CD4-positive, alpha-beta T cell treated with Interleukin-17A for 1 hour (primary cell): ENCODE measurements at regions not wholly inside any gene's neighbourhood (a gene's known extent, or its start where the extent isn't known, plus 50 kb on each side); places are given as distances from the start of the nearest gene placed in this dataset.
"Not testable (repeated sequence)": the region's sequence is repeated elsewhere in the genome, so short reads cannot be mapped to it uniquely, and the experiment has no call there.

Experiments used
- DNase-seq: peaks from one replicate; pipeline ENCODE4 v3.0.0-alpha.2; 2020

DNA sequence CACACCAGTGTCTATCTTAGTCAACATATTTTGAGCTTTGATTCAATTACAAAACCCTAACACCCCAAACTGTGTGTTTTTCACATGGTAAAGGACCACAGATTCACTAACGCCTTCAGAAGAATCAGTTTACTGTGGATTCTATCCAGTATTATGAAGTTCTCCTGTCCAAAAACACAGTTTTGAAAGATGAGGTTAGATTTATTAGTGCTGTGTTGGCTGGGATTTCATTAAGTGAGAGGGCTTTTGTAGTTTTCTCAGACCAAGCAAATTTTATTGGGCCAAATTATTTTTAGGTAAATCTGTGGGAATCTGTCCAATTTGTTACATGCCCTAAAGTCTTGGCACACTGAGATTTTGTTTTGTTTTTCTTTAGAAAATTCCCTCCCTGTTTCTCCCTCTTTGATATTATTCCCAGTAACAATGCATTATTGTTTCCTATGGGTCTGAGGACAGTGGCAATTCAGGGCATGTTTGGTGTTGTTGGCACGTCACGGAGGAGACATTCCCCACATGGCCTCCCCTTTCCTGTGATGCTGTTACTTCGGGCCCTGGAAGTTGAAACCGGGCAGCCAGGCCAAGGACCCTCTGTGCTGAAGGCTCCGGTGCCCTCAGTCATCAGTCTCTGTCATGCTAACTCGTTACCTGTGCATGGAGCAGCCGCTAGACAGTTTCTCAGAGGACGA is 87.5 kb upstream of the ALKAL2 start:
- no peak for DNase-seq

DNA sequence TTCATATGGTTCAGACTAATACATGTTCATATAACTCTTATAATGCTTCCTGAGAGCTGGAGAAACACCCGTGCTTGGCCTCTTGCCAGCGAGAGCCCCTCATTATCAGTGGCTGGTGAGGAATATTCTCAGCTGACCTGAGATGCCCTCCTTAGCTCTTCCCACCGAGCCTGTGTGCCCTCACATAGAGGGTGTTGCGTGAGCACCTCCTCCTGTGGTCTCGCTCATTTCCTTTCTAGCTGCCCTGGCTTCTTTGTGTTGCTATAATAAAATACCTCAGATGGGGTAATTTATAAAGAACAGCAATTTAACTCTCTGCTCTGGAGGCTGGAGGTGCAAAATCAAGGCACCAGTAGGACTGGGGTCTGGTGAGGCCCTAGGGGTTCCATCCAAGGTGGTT is 80.5 kb upstream of the ALKAL2 start:
- DNase-seq: no peak

DNA sequence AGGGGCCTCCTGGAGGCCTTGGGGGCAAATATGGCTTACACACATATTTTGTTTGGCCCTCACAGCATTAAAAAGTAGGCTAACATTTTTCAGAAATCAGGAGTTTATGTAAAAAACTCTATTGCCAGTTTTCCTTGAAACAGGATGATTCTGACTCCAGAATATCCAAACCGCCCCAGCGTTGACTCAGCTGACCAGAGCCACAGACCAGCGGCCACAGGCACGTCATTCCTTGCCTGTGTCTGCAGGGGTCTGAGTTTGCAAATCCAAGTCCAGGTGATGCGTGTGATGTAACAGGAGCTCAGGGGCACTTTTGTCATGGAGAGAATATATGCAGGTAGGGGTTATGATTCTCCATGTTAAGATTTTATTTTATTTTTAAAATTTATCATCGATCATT is 79.4 kb upstream of the ALKAL2 start:
- DNase-seq: no peak

DNA sequence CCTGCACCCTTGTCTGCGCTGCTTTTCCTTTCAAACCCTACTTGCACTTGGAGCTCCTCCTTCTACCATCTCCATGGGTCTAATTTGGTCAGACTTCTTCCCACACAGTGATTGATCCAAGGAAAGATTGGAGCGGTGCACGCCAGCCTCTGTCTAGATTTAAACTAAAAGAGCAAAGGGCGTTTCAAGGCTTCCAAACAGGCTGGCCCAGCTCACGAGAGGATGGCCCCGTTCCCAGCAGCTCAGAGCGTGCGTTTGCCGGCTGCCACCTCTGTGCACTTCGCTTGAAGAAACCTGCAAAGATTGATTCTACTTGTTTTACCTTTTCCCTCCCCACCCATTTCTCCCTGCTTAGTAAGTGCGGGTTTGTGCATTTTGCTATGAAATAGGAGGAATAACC is 78.8 kb upstream of the ALKAL2 start:
- no peak for DNase-seq

DNA sequence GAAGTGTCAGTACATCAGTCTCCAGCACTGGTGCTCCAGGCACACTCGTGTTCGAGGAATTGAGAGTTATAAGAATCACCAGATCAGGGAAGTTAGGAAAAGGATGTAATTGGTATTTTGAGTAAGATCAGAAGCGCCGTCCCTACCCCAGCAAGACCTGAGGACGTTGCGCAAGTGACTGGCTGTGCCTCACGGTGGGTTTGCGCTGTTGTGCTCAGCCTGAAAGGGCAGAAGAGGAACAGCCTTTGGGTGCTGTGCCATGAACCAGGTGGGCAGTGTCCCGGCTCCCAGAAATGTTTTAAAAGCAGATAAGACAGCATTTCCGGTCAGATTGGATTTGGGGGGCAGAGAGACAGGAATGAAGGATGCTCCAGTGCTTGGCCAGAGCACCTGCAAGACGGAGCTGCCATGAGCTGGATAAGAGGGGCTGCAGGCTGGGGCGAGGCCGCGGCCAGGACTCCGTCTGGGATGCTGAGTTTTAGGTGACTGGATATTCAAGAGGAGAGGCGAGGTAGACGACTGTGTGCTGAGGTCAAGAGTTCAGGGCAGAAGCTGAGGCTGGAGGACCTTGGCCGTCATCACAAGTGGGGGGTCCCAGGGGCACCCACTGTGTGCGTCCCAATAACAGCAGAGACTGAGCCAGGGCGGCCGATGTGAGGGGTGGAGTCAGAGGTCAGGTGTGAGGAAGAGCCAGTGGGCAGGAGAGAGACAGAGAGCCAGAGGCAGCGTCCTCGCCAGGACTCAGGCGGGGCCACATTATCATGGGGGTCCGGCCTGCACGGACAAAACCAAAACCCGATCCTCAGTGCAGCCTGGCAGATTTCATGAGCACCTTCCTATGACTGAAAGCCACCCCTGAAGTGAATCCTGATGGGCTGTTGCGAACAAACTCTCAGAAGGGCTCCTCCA is 77.7 kb upstream of the ALKAL2 start:
- no peak for DNase-seq

DNA sequence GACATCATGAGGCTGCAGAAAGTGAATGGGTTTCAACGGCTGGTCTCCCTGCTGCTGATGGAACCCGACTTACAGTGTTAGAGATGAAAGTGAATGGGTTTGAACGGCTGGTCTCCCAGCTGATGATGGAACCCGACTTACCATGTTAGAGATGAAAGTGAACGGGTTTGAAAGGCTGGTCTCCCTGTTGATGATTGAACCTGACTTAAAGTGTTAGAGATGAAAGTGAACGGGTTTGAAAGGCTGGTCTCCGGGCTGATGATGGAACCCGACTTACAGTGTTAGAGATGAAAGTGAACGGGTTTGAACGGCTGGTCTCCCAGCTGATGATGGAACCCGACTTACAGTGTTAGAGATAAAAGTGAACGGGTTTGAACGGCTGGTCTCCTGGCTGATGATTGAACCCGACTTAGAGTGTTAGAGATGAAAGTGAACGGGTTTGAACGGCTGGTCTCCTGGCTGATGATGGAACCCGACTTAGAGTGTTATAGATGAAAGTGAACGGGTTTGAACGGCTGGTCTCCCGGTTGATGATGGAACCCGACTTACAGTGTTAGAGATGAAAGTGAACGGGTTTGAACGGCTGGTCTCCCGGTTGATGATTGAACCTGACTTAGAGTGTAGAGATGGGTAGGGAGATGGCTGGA is 76.1 kb upstream of the ALKAL2 start:
- DNase-seq: no peak

DNA sequence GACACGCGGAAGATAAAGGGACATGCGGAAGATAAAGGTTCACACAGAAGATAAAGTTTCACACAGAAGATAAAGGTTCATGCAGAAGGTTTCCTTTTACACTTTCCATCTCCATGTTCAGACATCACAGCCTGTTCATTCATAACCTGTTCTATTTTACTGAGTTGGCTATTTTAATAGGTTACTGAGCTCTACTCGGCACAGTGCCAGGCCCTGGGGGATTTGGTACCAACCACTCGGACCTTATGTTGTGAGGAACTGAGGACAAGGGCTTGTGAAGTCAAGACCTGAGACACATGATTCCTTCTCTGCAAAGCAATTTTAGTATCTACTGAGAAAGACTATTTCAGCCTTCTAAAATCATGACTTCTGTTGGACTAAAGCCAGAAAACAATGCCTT is 75.0 kb upstream of the ALKAL2 start:
- no peak for DNase-seq

DNA sequence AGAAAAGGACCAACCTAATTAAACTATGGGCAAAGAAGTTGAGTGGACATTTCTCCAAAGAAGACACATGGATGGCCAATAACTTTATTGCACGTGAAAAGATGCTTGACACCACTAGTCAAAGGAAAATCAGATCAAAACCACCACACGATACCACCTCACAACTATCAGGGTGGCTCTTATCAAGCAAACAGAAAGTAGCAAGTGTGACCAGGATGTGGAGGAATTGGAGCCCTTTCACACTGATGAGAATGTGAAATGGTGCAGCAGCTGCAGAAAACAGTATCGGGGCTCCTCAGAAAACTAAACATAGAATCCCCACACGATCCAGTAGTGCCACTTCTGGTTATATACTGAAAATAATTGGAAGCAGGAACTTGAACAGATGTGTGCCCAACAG is 72.2 kb upstream of the ALKAL2 start:
- no peak for DNase-seq

DNA sequence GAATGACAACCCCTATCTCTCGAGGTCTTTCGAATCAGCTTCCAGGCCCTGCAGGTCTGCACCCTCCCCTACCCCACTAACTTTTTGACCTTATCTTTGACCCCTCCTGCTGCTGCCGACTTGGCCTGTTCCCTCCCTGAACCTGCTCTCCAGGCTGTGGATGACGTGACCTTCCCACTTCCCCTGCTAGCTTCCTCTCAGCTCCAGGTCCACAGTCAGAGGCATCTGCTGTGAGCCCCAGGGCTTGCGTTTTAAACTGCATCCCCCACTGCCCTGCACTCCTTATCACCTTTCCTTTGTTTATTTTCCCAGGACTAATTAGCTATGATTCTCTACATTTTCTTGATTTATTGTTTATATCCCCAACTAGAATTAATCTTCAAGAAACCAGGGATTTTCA is 71.2 kb upstream of the ALKAL2 start:
- no peak for DNase-seq

DNA sequence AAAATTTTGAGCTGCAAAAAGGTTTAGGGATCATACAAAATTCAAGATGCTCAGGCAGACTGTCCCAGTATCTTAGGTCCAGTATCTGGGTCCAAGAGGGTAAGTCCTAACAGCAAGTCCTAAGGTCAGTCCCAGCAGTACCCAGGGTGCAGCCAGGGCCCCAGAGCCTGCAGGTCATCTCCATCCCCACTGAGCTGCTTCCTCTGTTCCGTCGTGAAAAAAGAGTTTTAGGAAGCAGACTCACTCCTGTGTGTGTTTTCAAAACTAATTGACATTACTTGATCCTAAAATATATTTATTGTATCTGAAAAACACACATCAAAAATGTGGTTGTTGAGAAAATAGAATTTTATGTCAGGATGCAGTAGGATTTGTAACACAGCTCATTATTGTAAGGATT is 69.9 kb upstream of the ALKAL2 start:
- DNase-seq: no peak

DNA sequence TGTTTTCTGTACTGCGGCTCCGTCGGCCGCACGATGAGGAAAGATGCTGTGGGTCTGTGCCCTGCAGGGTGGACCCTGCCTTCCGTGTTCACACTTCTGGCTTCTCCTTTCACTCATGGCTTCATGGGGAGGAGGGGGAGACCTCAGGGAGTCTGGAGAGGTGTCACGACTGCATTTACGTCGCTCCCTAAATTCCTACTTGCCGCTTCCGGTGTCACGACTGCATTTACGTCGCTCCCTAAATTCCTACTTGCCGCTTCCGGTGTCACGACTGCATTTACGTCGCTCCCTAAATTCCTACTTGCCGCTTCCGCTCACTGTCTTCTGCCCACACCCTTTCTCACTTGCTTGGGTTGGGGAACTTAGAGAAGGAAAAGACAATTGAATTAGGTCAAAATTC is 68.4 kb upstream of the ALKAL2 start:
- DNase-seq: not testable (repeated sequence)

DNA sequence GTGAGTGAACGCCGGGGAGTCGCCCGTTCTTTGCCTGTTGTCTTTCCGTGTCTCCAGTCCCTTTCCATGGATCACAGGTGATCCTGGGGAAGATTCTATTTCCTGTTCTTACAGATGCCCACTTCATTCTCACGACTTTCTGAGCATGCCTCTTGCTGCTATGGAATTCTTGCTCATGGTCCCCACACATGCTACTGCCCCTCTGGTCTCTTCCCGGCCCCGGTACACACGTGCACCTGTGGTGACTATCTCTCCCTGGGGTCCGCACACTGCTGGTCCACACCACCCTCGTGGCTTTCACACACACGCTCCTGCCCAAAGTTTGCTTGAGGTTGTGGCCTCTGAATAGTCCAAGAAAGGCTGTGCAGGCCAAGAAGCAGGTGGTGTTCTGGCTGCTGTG is 67.9 kb upstream of the ALKAL2 start:
- DNase-seq: no peak

DNA sequence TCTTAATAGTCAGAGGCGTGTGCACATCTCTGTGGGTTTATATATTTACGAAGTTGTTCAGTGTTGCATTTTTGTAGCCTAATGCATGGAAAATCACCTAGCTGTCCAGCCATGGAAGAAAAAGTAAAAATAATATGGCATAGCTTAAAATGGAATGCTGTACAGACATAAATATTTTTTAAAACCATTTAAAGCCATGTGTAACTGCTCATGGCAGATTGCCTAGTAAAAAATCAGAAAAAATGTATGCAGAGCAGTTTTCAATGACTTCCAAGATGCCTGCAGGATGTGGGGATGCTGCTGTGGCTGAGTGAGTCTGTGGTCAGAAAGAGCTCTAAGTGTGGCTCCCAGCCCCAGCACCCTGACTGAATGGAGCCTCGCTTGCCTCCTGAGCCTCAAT is 64.8 kb upstream of the ALKAL2 start:
- no peak for DNase-seq

DNA sequence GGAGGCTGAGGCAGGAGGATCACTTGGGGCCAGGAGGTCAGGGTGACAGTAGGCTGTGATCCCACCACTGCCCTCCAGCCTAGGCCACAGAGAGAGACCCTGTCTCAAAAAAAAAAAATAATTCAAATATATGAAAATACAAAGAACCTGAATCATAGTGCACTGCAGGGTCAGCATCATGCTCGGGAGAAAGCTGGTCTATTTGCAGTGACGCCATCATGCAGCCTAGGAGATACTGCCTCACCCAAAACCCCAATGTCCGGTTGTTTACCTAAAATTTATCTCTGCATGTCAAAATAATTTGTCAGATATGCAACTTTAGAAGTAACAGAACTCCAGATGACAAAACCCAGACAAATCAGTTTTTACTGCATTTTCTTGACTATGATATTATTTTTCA is 61.5 kb upstream of the ALKAL2 start:
- DNase-seq: no peak

DNA sequence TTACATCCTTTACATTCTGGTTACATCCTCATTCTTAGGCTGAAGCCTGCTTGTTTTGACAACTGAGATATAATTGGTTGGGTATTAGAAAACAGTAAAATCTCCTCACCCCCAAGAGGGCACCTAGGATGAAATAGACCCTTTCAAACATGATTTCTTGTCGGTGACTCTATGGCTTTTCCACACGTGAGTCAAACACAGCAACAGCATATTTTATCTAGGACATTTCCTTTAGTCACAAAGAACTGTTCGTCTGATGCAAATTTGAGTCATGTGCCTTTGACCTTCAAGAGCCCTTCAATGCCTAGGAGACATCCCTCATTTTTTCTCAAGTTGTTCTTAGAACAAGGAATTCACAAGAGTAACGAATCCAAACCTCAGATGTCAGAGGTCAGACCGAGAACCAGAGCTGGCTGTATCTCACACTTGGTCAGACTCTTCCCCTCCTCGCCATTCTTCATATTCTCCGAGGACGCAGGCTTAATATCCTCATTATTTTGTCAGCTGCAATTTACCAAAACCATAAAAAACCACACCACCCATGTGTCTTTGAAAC is 60.5 kb upstream of the ALKAL2 start:
- DNase-seq: no peak

DNA sequence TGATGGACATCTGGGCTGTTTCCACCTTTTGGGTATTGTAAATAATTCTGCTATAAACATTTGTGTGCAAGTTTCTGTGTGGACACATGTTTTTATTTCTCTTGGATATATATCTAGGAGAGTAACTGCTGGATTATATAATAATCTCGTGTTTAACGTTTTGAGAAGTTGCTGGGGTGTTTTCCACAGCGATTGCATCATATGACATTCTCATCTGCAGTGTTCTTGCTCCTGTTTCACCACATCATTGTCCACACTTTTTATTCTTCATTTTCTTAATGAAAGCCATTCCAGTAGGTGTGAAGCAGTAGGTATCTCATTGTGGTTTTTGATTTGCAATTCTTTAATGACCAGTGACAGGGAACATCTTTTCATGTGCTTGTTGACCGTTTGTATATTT is 56.9 kb upstream of the ALKAL2 start:
- no peak for DNase-seq

DNA sequence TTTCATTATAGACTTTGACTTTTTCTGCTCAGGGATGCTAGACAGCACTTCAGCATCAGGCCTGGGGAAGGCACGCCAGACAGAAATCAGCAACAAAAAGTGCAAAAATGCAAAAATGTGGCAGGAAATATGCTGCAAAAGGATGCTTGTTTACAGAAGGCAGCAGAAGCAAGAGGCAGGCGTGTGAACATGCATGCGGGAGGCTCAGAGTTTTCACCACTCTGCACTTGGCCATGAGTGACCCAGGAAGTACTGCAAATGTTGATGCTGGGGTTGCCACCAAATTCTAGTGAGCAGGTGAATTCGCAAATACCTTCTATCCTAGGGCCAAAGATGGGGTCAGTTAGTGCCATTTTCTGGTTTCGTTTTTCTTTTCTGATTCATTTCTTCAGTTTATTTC is 55.5 kb upstream of the ALKAL2 start:
- no peak for DNase-seq

DNA sequence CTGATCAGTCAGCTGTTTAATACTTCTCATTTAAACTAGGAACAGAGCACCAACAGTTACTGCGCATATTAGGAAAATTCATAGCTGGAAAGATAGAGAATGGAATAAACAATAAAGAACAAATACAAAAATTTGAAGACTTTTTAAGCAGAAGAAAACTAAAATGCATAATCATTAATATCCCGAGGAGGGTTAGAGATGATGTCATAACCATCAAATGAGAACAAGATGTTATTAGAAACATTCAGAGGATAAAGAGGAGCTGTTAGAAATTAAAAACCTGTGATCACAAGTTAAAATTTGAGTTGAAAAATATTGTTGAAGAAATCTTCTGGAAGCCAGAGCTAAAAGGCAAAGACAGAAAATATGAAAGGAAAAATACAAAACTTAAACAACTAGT is 54.0 kb upstream of the ALKAL2 start:
- DNase-seq: no peak

DNA sequence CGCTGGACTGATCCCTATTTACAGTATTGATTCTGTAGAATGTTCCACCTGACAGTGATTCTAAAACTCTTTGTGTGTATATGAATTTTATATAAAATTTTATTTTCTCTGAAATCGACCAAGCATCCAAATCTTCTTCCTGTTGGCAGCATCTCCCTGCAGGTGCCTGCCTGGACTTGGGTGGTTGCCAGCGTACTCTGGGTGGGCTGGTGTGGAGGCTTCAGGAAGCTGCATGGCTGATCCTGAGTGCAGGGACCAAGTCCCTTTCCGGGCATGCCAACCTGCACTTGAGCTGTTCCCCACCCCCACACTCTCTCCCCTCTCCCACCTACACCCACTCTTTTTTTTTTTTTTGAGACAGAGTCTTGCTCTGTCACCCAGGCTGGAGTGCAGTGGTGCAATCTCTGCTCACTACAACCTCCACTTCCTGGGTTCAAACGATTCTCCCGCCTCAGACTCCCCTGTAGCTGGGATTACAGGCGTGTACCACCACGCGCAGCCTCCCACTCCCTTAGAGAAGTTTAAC is 53.2 kb upstream of the ALKAL2 start:
- no peak for DNase-seq
